Ovary (tissue), 3 donors: ENCODE measurements at regions not wholly inside any gene's neighbourhood (a gene's known extent, or its start where the extent isn't known, plus 50 kb on each side); places are given as distances from the start of the nearest gene placed in this dataset.
"Not testable (repeated sequence)": the region's sequence is repeated elsewhere in the genome, so short reads cannot be mapped to it uniquely, and the experiment has no call there.

ENCODE experiments used
- EP300 ChIP-seq: sonication (generic); formaldehyde crosslinking; IDR thresholded peaks from one replicate; pipeline ENCODE4 v1.6.1; 2017; ENCODE audit warnings: antibody characterized with exemption
- POLR2A ChIP-seq: fragments of 450-650 bp; IDR thresholded peaks from one replicate; pipeline ENCODE4 v1.6.1; 2017; ENCODE audit warnings: antibody characterized with exemption, mild to moderate bottlenecking, moderate library complexity
- TF ChIP-seq, protein P1 (sequence below), 3 donors: fragments of 450-650 bp in 2 of 3; fragments of 200-600 bp in 1 of 3; IDR thresholded peaks; one replicate each; pipeline versions ENCODE4 v1.5.1 to v1.8.0; 2016 to 2022; ENCODE audit warnings: antibody characterized with exemption in 3 of 3, mild to moderate bottlenecking in 1 of 3
- donor health status: DM: no; HTN: no; CAD: no.

- not testable (repeated sequence) for TF ChIP-seq POLR2A, EP300
- TF ChIP-seq, protein P1, sequence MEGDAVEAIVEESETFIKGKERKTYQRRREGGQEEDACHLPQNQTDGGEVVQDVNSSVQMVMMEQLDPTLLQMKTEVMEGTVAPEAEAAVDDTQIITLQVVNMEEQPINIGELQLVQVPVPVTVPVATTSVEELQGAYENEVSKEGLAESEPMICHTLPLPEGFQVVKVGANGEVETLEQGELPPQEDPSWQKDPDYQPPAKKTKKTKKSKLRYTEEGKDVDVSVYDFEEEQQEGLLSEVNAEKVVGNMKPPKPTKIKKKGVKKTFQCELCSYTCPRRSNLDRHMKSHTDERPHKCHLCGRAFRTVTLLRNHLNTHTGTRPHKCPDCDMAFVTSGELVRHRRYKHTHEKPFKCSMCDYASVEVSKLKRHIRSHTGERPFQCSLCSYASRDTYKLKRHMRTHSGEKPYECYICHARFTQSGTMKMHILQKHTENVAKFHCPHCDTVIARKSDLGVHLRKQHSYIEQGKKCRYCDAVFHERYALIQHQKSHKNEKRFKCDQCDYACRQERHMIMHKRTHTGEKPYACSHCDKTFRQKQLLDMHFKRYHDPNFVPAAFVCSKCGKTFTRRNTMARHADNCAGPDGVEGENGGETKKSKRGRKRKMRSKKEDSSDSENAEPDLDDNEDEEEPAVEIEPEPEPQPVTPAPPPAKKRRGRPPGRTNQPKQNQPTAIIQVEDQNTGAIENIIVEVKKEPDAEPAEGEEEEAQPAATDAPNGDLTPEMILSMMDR (IDR thresholded peaks at IDR 0.05) = not testable (repeated sequence)
These were observed 79.3 kb upstream of the GRIN2A start for GRCh38 chr16:10261526-10261925.
